Activated B cell treated with CpG ODN at 0.5 μM for 24 hours (primary cell): ENCODE measurements at regions not wholly inside any gene's neighbourhood (a gene's known extent, or its start where the extent isn't known, plus 50 kb on each side); places are given as distances from the start of the nearest gene placed in this dataset.
A peak's percentile ranks its signal among the peaks of the same experiment; 100 is the strongest.

ENCODE experiments used
- ATAC-seq: fragments of 200-7000 bp; cut with Tn5 transposase; one replicate; pipeline ENCODE4 v1.10.0; 2021; ENCODE audit warnings: low read depth, mild to moderate bottlenecking, moderate library complexity
- CTCF ChIA-PET: fragments of 350-600 bp; sonication (Branson Sonifier 250); formaldehyde crosslinking; loops from one replicate; lab custom pipeline; 2021; ENCODE audit warnings: antibody characterized with exemption; lab: Charles Lee
- POLR2A ChIA-PET: fragments of 350-600 bp; sonication (Branson Sonifier 250); formaldehyde crosslinking; loops from one replicate; lab custom pipeline; 2021; ENCODE audit warnings: antibody characterized with exemption; lab: Charles Lee
- DNase-seq: peaks from one replicate; pipeline ENCODE4 v3.0.0; 2022
- H3K27ac Mint-ChIP-seq: one replicate; pipeline ENCODE4 v1.8.0; 2020; ENCODE audit warnings: mixed read lengths
- H3K27me3 Mint-ChIP-seq: one replicate; pipeline ENCODE4 v1.8.0; 2021; ENCODE audit warnings: mixed read lengths
- H3K36me3 Mint-ChIP-seq: one replicate; pipeline ENCODE4 v1.8.0; 2021; ENCODE audit warnings: low read depth, mixed read lengths
- H3K4me1 Mint-ChIP-seq: one replicate; pipeline ENCODE4 v1.8.0; 2021; ENCODE audit warnings: mixed read lengths
- H3K4me3 Mint-ChIP-seq: one replicate; pipeline ENCODE4 v1.8.0; 2020; ENCODE audit warnings: mild to moderate bottlenecking, mixed read lengths
- H3K9me3 Mint-ChIP-seq: one replicate; pipeline ENCODE4 v1.8.0; 2020; ENCODE audit warnings: mixed read lengths
- CTCF ChIP-seq: fragments of 200-600 bp; IDR thresholded peaks from one replicate; pipeline ENCODE4 v1.8.0; 2022; ENCODE audit warnings: antibody characterized with exemption, mild to moderate bottlenecking
- intact Hi-C: fragments of 100-400 bp; cut with micrococcal nuclease; formaldehyde crosslinking; loops from one replicate; pipeline ENCODE4 v1.15.1; 2024

- Mint-ChIP-seq H3K36me3 (peaks cover 12% of the 10 kb centered on the region), H3K4me3 (no peak overlapping the region), H3K27ac (peak overlapping the region; percentile 11), H3K27me3 (no peaks in the 10 kb centered on the region), H3K4me1 (peaks cover 56% of the 10 kb centered on the region), H3K9me3 (peaks cover 7% of the 10 kb centered on the region)
- ChIA-PET POLR2A (interaction anchor here (1.1 kb wide), 1 partner anchor 11 kb away, joined by 3 read pairs; no protein-coding TSS in a partner anchor), CTCF (no interaction called here)
- no peak for DNase-seq
- intact Hi-C loops = no loop called here
- no peak for ATAC-seq
- TF ChIP-seq CTCF = no peak
Observed at GRCh38 chr11:35061516-35062440, 77.2 kb upstream of the CD44 start.

- ATAC-seq (no peak), DNase-seq (no peak)
- peaks cover 10% of the 10 kb centered on the region for H3K36me3 Mint-ChIP-seq
- H3K27me3 Mint-ChIP-seq = no peaks in the 10 kb centered on the region
- intact Hi-C loops = no loop called here
- H3K4me3 Mint-ChIP-seq = no peak overlapping the region
- H3K9me3 Mint-ChIP-seq = peaks cover 7% of the 10 kb centered on the region
- CTCF ChIA-PET = no interaction called here
- H3K27ac Mint-ChIP-seq = no peak overlapping the region
- POLR2A ChIA-PET = interaction anchor here (1.2 to 1.7 kb wide), 4 partner anchors 11 to 76 kb away, joined by 3 to 4 read pairs (median 4); no protein-coding TSS in a partner anchor
- H3K4me1 Mint-ChIP-seq = peaks cover 56% of the 10 kb centered on the region
- TF ChIP-seq CTCF = no peak
Observed at GRCh38 chr11:35063488-35063931, 75.5 kb upstream of the CD44 start.

GRCh38 chr11:35064114-35064800 lies 74.7 kb upstream of the CD44 start:
- ChIA-PET POLR2A (interaction anchor here (0.8 to 1.7 kb wide), 6 partner anchors 11 to 76 kb away, joined by 3 to 5 read pairs (median 4); no protein-coding TSS in a partner anchor), CTCF (interaction anchor here (0.8 kb wide), 1 partner anchor 63 kb away, joined by 3 read pairs; no protein-coding TSS in a partner anchor)
- intact Hi-C loops = no loop called here
- Mint-ChIP-seq H3K27me3 (no peaks in the 10 kb centered on the region), H3K9me3 (peaks cover 2% of the 10 kb centered on the region), H3K27ac (no peak overlapping the region), H3K36me3 (peaks cover 4% of the 10 kb centered on the region), H3K4me3 (no peak overlapping the region), H3K4me1 (peaks cover 56% of the 10 kb centered on the region)
- DNase-seq = no peak
- no peak for ATAC-seq
- no peak for TF ChIP-seq CTCF

- H3K36me3 Mint-ChIP-seq = peaks cover 10% of the 10 kb centered on the region
- no peaks in the 10 kb centered on the region for H3K27me3 Mint-ChIP-seq
- TF ChIP-seq CTCF = no peak
- ChIA-PET CTCF (no interaction called here), POLR2A (interaction anchor here (0.6 to 2.9 kb wide), 7 partner anchors 18 to 110 kb away, joined by 3 to 12 read pairs (median 4); no protein-coding TSS in a partner anchor)
- intact Hi-C loops = no loop called here
- H3K4me3 Mint-ChIP-seq = no peak overlapping the region
- no peak for DNase-seq
- peaks cover 7% of the 10 kb centered on the region for H3K9me3 Mint-ChIP-seq
- ATAC-seq = no peak
- peaks cover 56% of the 10 kb centered on the region for H3K4me1 Mint-ChIP-seq
- H3K27ac Mint-ChIP-seq = peak overlapping the region; percentile 78
Observed at GRCh38 chr11:35065566-35065965, 73.4 kb upstream of the CD44 start.
